Esophagus muscularis mucosa (tissue), 4 donors: ENCODE measurements at regions not wholly inside any gene's neighbourhood (a gene's known extent, or its start where the extent isn't known, plus 50 kb on each side); places are given as distances from the start of the nearest gene placed in this dataset.

Experiments used
- DNase-seq: peaks from one replicate; pipeline ENCODE4 v3.0.0-alpha.2; 2017; ENCODE audit errors: extremely low spot score
- H3K27ac ChIP-seq, 4 donors: fragments of 200-600 bp; sonication (generic); replicated peaks in 1 of 4; 1 replicate in 3 of 4; 2 replicates in 1 of 4; pipeline ENCODE4 v1.5.1; 2016 to 2019; ENCODE audit warnings: mild to moderate bottlenecking in 1 of 4
- H3K27me3 ChIP-seq, 4 donors: fragments of 200-600 bp; sonication (generic); one replicate each; pipeline versions ENCODE4 v1.5.1 to v1.6.0; 2016 to 2019
- H3K36me3 ChIP-seq, 4 donors: fragments of 200-600 bp; sonication (generic); one replicate each; pipeline ENCODE4 v1.5.1; 2016 to 2019
- H3K4me1 ChIP-seq, 4 donors: fragments of 200-600 bp; sonication (generic); one replicate each; pipeline ENCODE4 v1.5.1; 2016 to 2019
- H3K4me3 ChIP-seq, 4 donors: fragments of 200-600 bp; sonication (generic); 1 replicate in 2 of 4; 2 replicates in 2 of 4; pipeline ENCODE4 v1.5.1; 2016 to 2019; ENCODE audit warnings: mild to moderate bottlenecking in 4 of 4, moderate library complexity in 1 of 4
- H3K9me3 ChIP-seq, 4 donors: fragments of 200-600 bp; sonication (generic); 1 replicate in 3 of 4; 2 replicates in 1 of 4; pipeline ENCODE4 v1.5.1; 2016 to 2019
- EP300 ChIP-seq: sonication (generic); formaldehyde crosslinking; IDR thresholded peaks from one replicate; pipeline ENCODE4 v1.6.1; 2017; ENCODE audit warnings: antibody characterized with exemption
- POLR2A ChIP-seq: fragments of 450-650 bp; IDR thresholded peaks from one replicate; pipeline ENCODE4 v1.6.1; 2017; ENCODE audit warnings: antibody characterized with exemption, moderate library complexity, mild to moderate bottlenecking, low read depth
- POLR2AphosphoS5 ChIP-seq, 2 donors: sonication (generic); formaldehyde crosslinking; IDR thresholded peaks; one replicate each; pipeline ENCODE4 v1.6.1; 2017; ENCODE audit warnings: antibody characterized with exemption in 2 of 2
- WGBS: methylation state at CpG from one replicate; pipeline ENCODE4 v1.1.5; 2018; 5-methylcytosine and 5-hydroxymethylcytosine counted together
- intact Hi-C: fragments of 100-400 bp; cut with DNase I; formaldehyde crosslinking; loops from one replicate; pipeline ENCODE4 v1.15.1; 2023
- TF ChIP-seq, protein P1 (sequence below), 3 experiments: fragments of 200-600 bp in 2 of 3; fragments of 450-650 bp in 1 of 3; sonication (generic) in 2 of 3; IDR thresholded peaks; one replicate each; pipeline ENCODE4 v1.5.1; 2017 to 2019; ENCODE audit warnings: antibody characterized with exemption in 3 of 3, mild to moderate bottlenecking in 2 of 3, moderate library complexity in 1 of 3

GRCh38 chr22:47888817-47889216, 1126.4 kb downstream of the TBC1D22A start:
- H3K36me3 ChIP-seq, result no peaks in the 10 kb centered on the region
- WGBS, result 91% methylated on average over 9 of the region's 9 CpGs
- no peaks in the 10 kb centered on the region for H3K4me1 ChIP-seq
- no peak for DNase-seq
- no peak overlapping the region for H3K4me3 ChIP-seq
- peaks cover 0 to 21% (median 0%) of the 10 kb centered on the region in 4 donors for H3K27me3 ChIP-seq
- TF ChIP-seq, protein P1, sequence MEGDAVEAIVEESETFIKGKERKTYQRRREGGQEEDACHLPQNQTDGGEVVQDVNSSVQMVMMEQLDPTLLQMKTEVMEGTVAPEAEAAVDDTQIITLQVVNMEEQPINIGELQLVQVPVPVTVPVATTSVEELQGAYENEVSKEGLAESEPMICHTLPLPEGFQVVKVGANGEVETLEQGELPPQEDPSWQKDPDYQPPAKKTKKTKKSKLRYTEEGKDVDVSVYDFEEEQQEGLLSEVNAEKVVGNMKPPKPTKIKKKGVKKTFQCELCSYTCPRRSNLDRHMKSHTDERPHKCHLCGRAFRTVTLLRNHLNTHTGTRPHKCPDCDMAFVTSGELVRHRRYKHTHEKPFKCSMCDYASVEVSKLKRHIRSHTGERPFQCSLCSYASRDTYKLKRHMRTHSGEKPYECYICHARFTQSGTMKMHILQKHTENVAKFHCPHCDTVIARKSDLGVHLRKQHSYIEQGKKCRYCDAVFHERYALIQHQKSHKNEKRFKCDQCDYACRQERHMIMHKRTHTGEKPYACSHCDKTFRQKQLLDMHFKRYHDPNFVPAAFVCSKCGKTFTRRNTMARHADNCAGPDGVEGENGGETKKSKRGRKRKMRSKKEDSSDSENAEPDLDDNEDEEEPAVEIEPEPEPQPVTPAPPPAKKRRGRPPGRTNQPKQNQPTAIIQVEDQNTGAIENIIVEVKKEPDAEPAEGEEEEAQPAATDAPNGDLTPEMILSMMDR (IDR thresholded peaks at IDR 0.05), result no peak
- no peak for TF ChIP-seq POLR2A
- H3K9me3 ChIP-seq, result peaks cover 0 to 4% (median 2%) of the 10 kb centered on the region in 4 donors
- intact Hi-C loops, result no loop called here
- H3K27ac ChIP-seq, result no peak overlapping the region

DNA sequence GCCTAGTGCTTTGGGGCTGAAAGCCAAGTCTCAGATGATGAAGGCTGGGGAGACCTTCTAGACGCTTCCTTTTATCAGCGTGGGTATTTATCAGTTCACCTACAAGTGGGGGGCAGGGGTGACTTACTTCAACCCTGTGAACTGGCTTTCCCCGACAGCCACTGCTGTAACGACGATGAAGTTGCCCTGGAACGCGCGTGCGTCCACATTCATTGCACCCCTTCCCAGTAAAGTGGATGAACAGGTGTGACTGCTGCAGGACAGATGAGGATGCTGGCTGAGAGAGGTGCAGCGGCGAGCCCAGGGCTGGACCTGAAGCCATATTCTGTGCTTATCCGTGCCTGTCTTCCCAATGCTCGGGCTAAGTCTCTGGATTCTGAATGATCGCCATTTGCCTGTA, 1122.3 kb downstream of the TBC1D22A start:
- H3K4me1 ChIP-seq, result no peaks in the 10 kb centered on the region
- TF ChIP-seq, protein P1 (IDR thresholded peaks at IDR 0.05), result no peak
- TF ChIP-seq EP300 (no peak), POLR2A (no peak), POLR2AphosphoS5 (IDR thresholded peaks at IDR 0.05) (no peak)
- no peak overlapping the region for H3K4me3 ChIP-seq
- 100% methylated on average over 9 of the region's 14 CpGs for WGBS
- no peak for DNase-seq
- H3K36me3 ChIP-seq, result no peaks in the 10 kb centered on the region
- intact Hi-C loops, result no loop called here
- no peaks in the 10 kb centered on the region for H3K9me3 ChIP-seq
- H3K27ac ChIP-seq, result no peak overlapping the region
- H3K27me3 ChIP-seq, result peaks cover 0 to 32% (median 0%) of the 10 kb centered on the region in 4 donors

DNA sequence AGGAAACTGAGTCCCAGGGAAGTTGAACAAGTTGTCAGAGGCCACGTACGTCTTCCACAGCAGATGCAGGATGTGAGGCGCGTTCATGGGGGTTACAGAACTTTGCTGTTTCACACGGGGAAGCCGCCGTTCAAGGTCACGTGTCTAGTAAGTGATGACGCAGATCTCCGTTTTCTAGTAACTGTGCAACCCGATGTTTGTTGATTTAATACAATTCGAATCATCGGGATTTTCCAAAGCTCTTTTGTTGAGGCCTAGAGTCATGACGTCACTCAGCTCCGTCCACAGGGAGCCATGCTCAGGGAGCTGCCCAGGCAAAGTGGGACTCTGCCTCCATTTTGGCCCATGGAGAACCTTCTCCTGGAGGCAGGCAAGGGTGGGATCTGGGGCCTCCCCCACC, 1121.8 kb downstream of the TBC1D22A start:
- 82% methylated on average over 15 of the region's 15 CpGs for WGBS
- intact Hi-C loops, result no loop called here
- no peak overlapping the region for H3K27ac ChIP-seq
- H3K9me3 ChIP-seq, result no peaks in the 10 kb centered on the region
- DNase-seq, result no peak
- peaks cover 0 to 36% (median 0%) of the 10 kb centered on the region in 4 donors for H3K27me3 ChIP-seq
- no peak overlapping the region for H3K4me3 ChIP-seq
- H3K36me3 ChIP-seq, result no peaks in the 10 kb centered on the region
- H3K4me1 ChIP-seq, result no peaks in the 10 kb centered on the region
- TF ChIP-seq EP300, result no peak

DNA sequence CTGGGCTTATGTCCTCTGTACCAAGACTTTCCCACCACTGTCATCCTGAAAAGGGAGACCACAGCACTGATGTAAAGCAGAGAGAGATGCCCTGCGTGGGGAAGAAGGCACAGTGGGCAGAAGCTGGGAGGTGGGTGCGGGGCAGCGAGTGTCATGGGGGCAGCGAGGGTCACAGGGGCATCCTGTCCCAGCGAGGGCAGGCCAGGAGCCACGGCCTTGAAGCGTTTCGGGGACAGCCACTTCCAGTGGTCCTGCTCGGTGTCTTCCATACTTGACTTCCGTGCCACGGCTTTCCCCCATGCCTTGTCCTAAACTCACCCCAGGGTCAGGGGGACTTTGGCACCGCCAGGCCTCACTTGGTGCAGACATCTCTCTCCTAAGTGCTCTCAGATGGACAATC, 1121.3 kb downstream of the TBC1D22A start:
- Histone ChIP-seq H3K27ac (no peak overlapping the region), H3K4me1 (no peaks in the 10 kb centered on the region), H3K36me3 (no peaks in the 10 kb centered on the region), H3K9me3 (no peaks in the 10 kb centered on the region), H3K27me3 (peaks cover 0 to 36% (median 0%) of the 10 kb centered on the region in 4 donors), H3K4me3 (no peak overlapping the region)
- intact Hi-C loops, result no loop called here
- TF ChIP-seq EP300 (no peak), POLR2A (no peak), POLR2AphosphoS5 (IDR thresholded peaks at IDR 0.05) (no peak)
- TF ChIP-seq, protein P1 (IDR thresholded peaks at IDR 0.05), result no peak
- WGBS, result 82% methylated on average over 11 of the region's 12 CpGs
- no peak for DNase-seq

DNA sequence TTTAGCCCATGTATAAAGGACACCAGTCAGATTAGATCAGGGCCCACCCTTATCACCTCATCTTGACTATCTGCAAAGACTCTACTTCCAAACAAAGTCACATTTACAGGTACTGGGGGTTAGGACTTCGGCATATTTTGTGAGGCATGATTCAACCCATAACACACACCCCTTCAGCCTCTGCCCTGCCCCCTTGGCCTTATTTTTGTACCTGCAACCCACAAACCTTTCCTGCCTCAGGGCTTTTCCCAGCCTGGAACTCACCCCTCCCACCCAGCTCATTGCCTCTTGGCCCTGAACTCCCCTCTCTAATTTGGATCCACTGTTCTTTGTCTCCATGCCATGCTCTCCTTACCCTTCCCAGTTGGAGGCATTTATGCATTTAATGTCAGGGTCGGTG, 1116.9 kb downstream of the TBC1D22A start:
- TF ChIP-seq, protein P1 (IDR thresholded peaks at IDR 0.05), result no peak
- no peaks in the 10 kb centered on the region for H3K36me3 ChIP-seq
- no peak for DNase-seq
- WGBS, result 87% methylated on average over 2 of the region's 2 CpGs
- H3K4me3 ChIP-seq, result no peak overlapping the region
- no peaks in the 10 kb centered on the region for H3K4me1 ChIP-seq
- intact Hi-C loops, result no loop called here
- no peak overlapping the region for H3K27ac ChIP-seq
- H3K9me3 ChIP-seq, result no peaks in the 10 kb centered on the region
- H3K27me3 ChIP-seq, result peaks cover 0 to 38% (median 0%) of the 10 kb centered on the region in 4 donors
